CD14-positive monocyte (primary cell): ENCODE measurements at regions not wholly inside any gene's neighbourhood (a gene's known extent, or its start where the extent isn't known, plus 50 kb on each side); places are given as distances from the start of the nearest gene placed in this dataset.

Source experiments
- DNase-seq, 3 donors: peaks; one replicate each; pipeline ENCODE4 v3.0.0-alpha.2; 2011 to 2022
- H2AFZ ChIP-seq: 2 replicates; pipeline ENCODE4 v1.6.0; 2012; ENCODE audit warnings: mild to moderate bottlenecking, low read depth, low read length, inconsistent platforms; ENCODE audit not compliant: insufficient read depth, poor library complexity, severe bottlenecking
- H3K27ac ChIP-seq, 2 donors: 1 replicate in 1 of 2; 2 replicates in 1 of 2; pipeline ENCODE4 v1.5.1; 2012 to 2013; ENCODE audit warnings: low read length in 2 of 2, control low read depth in 1 of 2, inconsistent platforms in 1 of 2, low read depth in 1 of 2, mild to moderate bottlenecking in 1 of 2
- H3K27me3 ChIP-seq, 2 donors: one replicate each; pipeline versions ENCODE4 v1.6.0 to v1.6.1; 2011 to 2013; ENCODE audit warnings: low read length in 2 of 2; ENCODE audit not compliant: control insufficient read depth in 2 of 2, insufficient read depth in 2 of 2
- H3K36me3 ChIP-seq, 2 donors: replicated peaks in 1 of 2; 1 replicate in 1 of 2; 2 replicates in 1 of 2; pipeline versions ENCODE4 v1.5.1 to v1.6.1; 2012 to 2013; ENCODE audit warnings: low read length in 2 of 2, control low read depth in 1 of 2, inconsistent platforms in 1 of 2, mild to moderate bottlenecking in 1 of 2; ENCODE audit not compliant: insufficient read depth in 2 of 2, control insufficient read depth in 1 of 2
- H3K4me1 ChIP-seq, 2 donors: 1 replicate in 1 of 2; 2 replicates in 1 of 2; pipeline versions ENCODE4 v1.5.1 to v1.6.1; 2012 to 2013; ENCODE audit warnings: low read length in 2 of 2, control low read depth in 1 of 2, inconsistent platforms in 1 of 2, mild to moderate bottlenecking in 1 of 2, moderate library complexity in 1 of 2; ENCODE audit not compliant: insufficient read depth in 2 of 2, control insufficient read depth in 1 of 2
- H3K4me2 ChIP-seq: replicated peaks from 2 replicates; pipeline ENCODE3; 2012; ENCODE audit warnings: low read length, moderate library complexity, mild to moderate bottlenecking; ENCODE audit not compliant: poor library complexity, severe bottlenecking; ENCODE audit errors: extremely low read depth
- H3K4me3 ChIP-seq, 3 experiments: fragments of 200-600 bp in 1 of 3; sonication (generic) in 1 of 3; replicated peaks in 1 of 3; 1 replicate in 2 of 3; 2 replicates in 1 of 3; pipeline ENCODE4 v1.5.1; 2011 to 2013; ENCODE audit warnings: low read length in 3 of 3, mild to moderate bottlenecking in 3 of 3, control low read depth in 2 of 3, low read depth in 2 of 3, inconsistent platforms in 1 of 3, moderate library complexity in 1 of 3
- H3K79me2 ChIP-seq: 2 replicates; pipeline ENCODE4 v1.6.0; 2012; ENCODE audit warnings: mild to moderate bottlenecking, control low read depth, inconsistent platforms, low read length, moderate library complexity; ENCODE audit not compliant: insufficient read depth
- H3K9ac ChIP-seq: 2 replicates; pipeline ENCODE4 v1.6.0; 2017; ENCODE audit warnings: low read length, mild to moderate bottlenecking; ENCODE audit not compliant: insufficient read depth, poor library complexity, severe bottlenecking
- H3K9me3 ChIP-seq, 2 donors: replicated peaks in 1 of 2; 1 replicate in 1 of 2; 2 replicates in 1 of 2; pipeline versions ENCODE4 v1.5.1 to v1.6.1; 2012 to 2013; ENCODE audit warnings: low read length in 2 of 2, control low read depth in 1 of 2; ENCODE audit not compliant: control insufficient read depth in 1 of 2, insufficient read depth in 1 of 2
- H4K20me1 ChIP-seq: 2 replicates; pipeline ENCODE4 v1.6.0; 2012; ENCODE audit warnings: mild to moderate bottlenecking, low read length, control low read depth, moderate library complexity; ENCODE audit not compliant: insufficient read depth
- H3K27ac Mint-ChIP-seq, 7 donors: one replicate each; pipeline ENCODE4 v1.8.0; 2020; ENCODE audit warnings: mild to moderate bottlenecking in 7 of 7, mixed read lengths in 7 of 7, moderate library complexity in 6 of 7, inconsistent platforms in 2 of 7
- H3K27me3 Mint-ChIP-seq, 3 donors: one replicate each; pipeline ENCODE4 v1.8.0; 2021 to 2022; ENCODE audit warnings: low read depth in 3 of 3, mild to moderate bottlenecking in 3 of 3, mixed read lengths in 3 of 3, moderate library complexity in 3 of 3, inconsistent platforms in 1 of 3
- H3K36me3 Mint-ChIP-seq, 2 donors: one replicate each; pipeline ENCODE4 v1.8.0; 2020; ENCODE audit warnings: mixed read lengths in 2 of 2, inconsistent platforms in 1 of 2, mild to moderate bottlenecking in 1 of 2
- H3K4me1 Mint-ChIP-seq: one replicate; pipeline ENCODE4 v1.8.0; 2020; ENCODE audit warnings: mild to moderate bottlenecking, mixed read lengths
- H3K4me3 Mint-ChIP-seq, 2 donors: one replicate each; pipeline ENCODE4 v1.8.0; 2020; ENCODE audit warnings: mild to moderate bottlenecking in 2 of 2, mixed read lengths in 2 of 2, moderate library complexity in 1 of 2
- H3K9me3 Mint-ChIP-seq, 7 donors: one replicate each; pipeline ENCODE4 v1.8.0; 2020 to 2022; ENCODE audit warnings: mixed read lengths in 7 of 7, mild to moderate bottlenecking in 6 of 7, moderate library complexity in 6 of 7, inconsistent platforms in 2 of 7
- WGBS: methylation state at CpG from one replicate; pipeline ENCODE4 v1.1.5; 2013; ENCODE audit warnings: missing lambda C conversion rate; ENCODE audit not compliant: insufficient coverage; 5-methylcytosine and 5-hydroxymethylcytosine counted together
- intact Hi-C, 2 donors: fragments of 100-400 bp; cut with micrococcal nuclease; formaldehyde crosslinking; loops; one replicate each; pipeline versions ENCODE4 v1.15.0 to v1.15.1; 2023
- TF ChIP-seq, protein P1 (sequence below): fragments of 200-600 bp; IDR thresholded peaks from one replicate; pipeline ENCODE4 v1.8.0; 2022; ENCODE audit warnings: antibody characterized with exemption, mild to moderate bottlenecking

GRCh38 chr11:131231317-131231940 lies 139.0 kb upstream of the NTM start:
- 100% methylated on average over 1 of the region's 6 CpGs for WGBS
- peaks cover 0 to 6% (median 2%) of the 10 kb centered on the region in 3 donors for H3K27me3 Mint-ChIP-seq
- no peaks in the 10 kb centered on the region for H4K20me1 ChIP-seq
- no peaks in the 10 kb centered on the region for H3K27me3 ChIP-seq
- H3K4me2 ChIP-seq = no peak overlapping the region
- TF ChIP-seq, protein P1, sequence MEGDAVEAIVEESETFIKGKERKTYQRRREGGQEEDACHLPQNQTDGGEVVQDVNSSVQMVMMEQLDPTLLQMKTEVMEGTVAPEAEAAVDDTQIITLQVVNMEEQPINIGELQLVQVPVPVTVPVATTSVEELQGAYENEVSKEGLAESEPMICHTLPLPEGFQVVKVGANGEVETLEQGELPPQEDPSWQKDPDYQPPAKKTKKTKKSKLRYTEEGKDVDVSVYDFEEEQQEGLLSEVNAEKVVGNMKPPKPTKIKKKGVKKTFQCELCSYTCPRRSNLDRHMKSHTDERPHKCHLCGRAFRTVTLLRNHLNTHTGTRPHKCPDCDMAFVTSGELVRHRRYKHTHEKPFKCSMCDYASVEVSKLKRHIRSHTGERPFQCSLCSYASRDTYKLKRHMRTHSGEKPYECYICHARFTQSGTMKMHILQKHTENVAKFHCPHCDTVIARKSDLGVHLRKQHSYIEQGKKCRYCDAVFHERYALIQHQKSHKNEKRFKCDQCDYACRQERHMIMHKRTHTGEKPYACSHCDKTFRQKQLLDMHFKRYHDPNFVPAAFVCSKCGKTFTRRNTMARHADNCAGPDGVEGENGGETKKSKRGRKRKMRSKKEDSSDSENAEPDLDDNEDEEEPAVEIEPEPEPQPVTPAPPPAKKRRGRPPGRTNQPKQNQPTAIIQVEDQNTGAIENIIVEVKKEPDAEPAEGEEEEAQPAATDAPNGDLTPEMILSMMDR = no peak
- intact Hi-C loops = no loop called here
- peaks cover 0 to 6% (median 0%) of the 10 kb centered on the region in 7 donors for H3K9me3 Mint-ChIP-seq
- H3K4me1 ChIP-seq = no peaks in the 10 kb centered on the region
- no peak overlapping the region for H3K27ac ChIP-seq
- no peaks in the 10 kb centered on the region for H3K36me3 Mint-ChIP-seq
- H2AFZ ChIP-seq = no peak overlapping the region
- no peaks in the 10 kb centered on the region for H3K36me3 ChIP-seq
- H3K9me3 ChIP-seq = no peaks in the 10 kb centered on the region
- no peak overlapping the region for H3K9ac ChIP-seq
- H3K4me3 Mint-ChIP-seq = no peak overlapping the region
- no peak overlapping the region for H3K4me3 ChIP-seq
- no peaks in the 10 kb centered on the region for H3K79me2 ChIP-seq
- no peak overlapping the region for H3K27ac Mint-ChIP-seq
- no peak for DNase-seq
- H3K4me1 Mint-ChIP-seq = no peaks in the 10 kb centered on the region

GRCh38 chr11:131232261-131232660 lies 138.2 kb upstream of the NTM start:
- no peak overlapping the region for H3K4me3 Mint-ChIP-seq
- peaks cover 0 to 6% (median 2%) of the 10 kb centered on the region in 3 donors for H3K27me3 Mint-ChIP-seq

More at GRCh38 chr11:131232261-131232660, 138.2 kb upstream of the NTM start:
- no peak overlapping the region for H3K27ac ChIP-seq
- no peak for DNase-seq
- H3K4me1 Mint-ChIP-seq = no peaks in the 10 kb centered on the region
- H3K9me3 ChIP-seq = no peaks in the 10 kb centered on the region
- intact Hi-C loops = no loop called here
- no peak overlapping the region for H3K27ac Mint-ChIP-seq
- H3K4me3 ChIP-seq = no peak overlapping the region
- H2AFZ ChIP-seq = no peak overlapping the region
- H3K9ac ChIP-seq = no peak overlapping the region
- peaks cover 0 to 6% (median 0%) of the 10 kb centered on the region in 7 donors for H3K9me3 Mint-ChIP-seq
- no peak overlapping the region for H3K4me2 ChIP-seq
- H3K27me3 ChIP-seq = no peaks in the 10 kb centered on the region
- H3K79me2 ChIP-seq = no peaks in the 10 kb centered on the region
- H3K36me3 ChIP-seq = no peaks in the 10 kb centered on the region
- no peaks in the 10 kb centered on the region for H3K36me3 Mint-ChIP-seq
- 79% methylated on average over 4 of the region's 4 CpGs for WGBS
- H4K20me1 ChIP-seq = no peaks in the 10 kb centered on the region
- H3K4me1 ChIP-seq = no peaks in the 10 kb centered on the region
- TF ChIP-seq, protein P1 = no peak
